MM.1S (cell line): ENCODE measurements at regions not wholly inside any gene's neighbourhood (a gene's known extent, or its start where the extent isn't known, plus 50 kb on each side); places are given as distances from the start of the nearest gene placed in this dataset.

Experiments used
- CTCF ChIP-seq: fragments of 300-600 bp; sonication (generic); IDR thresholded peaks from 2 replicates; pipeline ENCODE4 v1.5.1; 2016; ENCODE audit warnings: antibody characterized with exemption, low read length, mixed read lengths
- EZH2 ChIP-seq: fragments of 300-600 bp; sonication (generic); optimal IDR thresholded peaks from 2 replicates; pipeline ENCODE3; 2017; ENCODE audit warnings: low read depth, mild to moderate bottlenecking, antibody characterized with exemption, low read length, mixed read lengths
- EZH2phosphoT487 ChIP-seq: fragments of 300-600 bp; sonication (generic); IDR thresholded peaks from 2 replicates; pipeline ENCODE4 v1.6.1; 2018; ENCODE audit warnings: antibody characterized with exemption, low read length

- TF ChIP-seq EZH2phosphoT487, result no peak
- TF ChIP-seq CTCF, result no peak
- no peak for TF ChIP-seq EZH2
These were observed 620.4 kb upstream of the MANEA start for GRCh38 chr6:94956910-94957309.
